Parathyroid adenoma (tissue), 2 donors: ENCODE measurements at regions not wholly inside any gene's neighbourhood (a gene's known extent, or its start where the extent isn't known, plus 50 kb on each side); places are given as distances from the start of the nearest gene placed in this dataset.

ENCODE experiments used
- H2AFZ ChIP-seq: fragments of 300-600 bp; sonication (generic); one replicate; pipeline ENCODE4 v1.7.0; 2017; ENCODE audit warnings: antibody characterized with exemption, mild to moderate bottlenecking
- H3K27ac ChIP-seq: fragments of 300-600 bp; sonication (generic); one replicate; pipeline ENCODE4 v1.7.0; 2017
- H3K27me3 ChIP-seq: fragments of 300-600 bp; sonication (generic); one replicate; pipeline ENCODE4 v1.7.0; 2017; ENCODE audit warnings: low read length; ENCODE audit not compliant: control insufficient read depth, insufficient read depth
- H3K36me3 ChIP-seq: fragments of 300-600 bp; sonication (generic); one replicate; pipeline ENCODE4 v1.7.0; 2017; ENCODE audit warnings: low read length; ENCODE audit not compliant: control insufficient read depth, insufficient read depth
- H3K4me1 ChIP-seq: fragments of 300-600 bp; sonication (generic); one replicate; pipeline ENCODE4 v1.7.0; 2017; ENCODE audit warnings: control low read depth
- H3K4me2 ChIP-seq: fragments of 300-600 bp; sonication (generic); one replicate; pipeline ENCODE4 v1.7.0; 2017; ENCODE audit warnings: low read length
- H3K4me3 ChIP-seq: fragments of 300-600 bp; sonication (generic); one replicate; pipeline ENCODE4 v1.7.0; 2017; ENCODE audit warnings: low read depth, low read length
- H3K79me2 ChIP-seq: fragments of 300-600 bp; sonication (generic); one replicate; pipeline ENCODE4 v1.7.0; 2017; ENCODE audit warnings: control low read depth
- H3K9ac ChIP-seq: fragments of 300-600 bp; sonication (generic); one replicate; pipeline ENCODE4 v1.7.0; 2017; ENCODE audit warnings: mild to moderate bottlenecking
- H3K9me3 ChIP-seq: fragments of 300-600 bp; sonication (generic); one replicate; pipeline ENCODE4 v1.7.0; 2017; ENCODE audit warnings: low read length; ENCODE audit not compliant: control insufficient read depth
- TF ChIP-seq, protein P1 (sequence below): fragments of 300-600 bp; sonication (generic); IDR thresholded peaks from one replicate; pipeline ENCODE4 v1.7.0; 2017; ENCODE audit warnings: antibody characterized with exemption, mild to moderate bottlenecking
- donor health status: primary hyperparathyroidism.

DNA sequence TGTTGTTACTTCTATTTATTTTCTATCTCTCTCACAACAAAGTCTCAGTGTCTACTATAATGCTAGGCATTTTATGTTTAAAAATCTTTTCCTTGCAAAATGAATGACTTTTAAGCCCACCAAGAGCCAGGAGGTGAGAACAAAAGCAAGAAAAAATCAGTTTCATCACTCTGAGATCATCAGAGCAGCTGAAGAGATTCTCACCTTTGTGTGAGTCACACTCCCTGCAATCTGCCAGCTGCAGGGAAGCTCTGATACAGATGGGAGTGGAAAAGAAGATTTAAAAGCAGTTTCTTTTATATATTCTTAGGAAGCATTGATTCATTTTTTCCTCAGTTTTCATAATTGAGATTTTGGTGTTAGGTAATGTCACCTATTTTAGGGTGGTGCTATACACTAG, 107.6 kb downstream of the LHX9 start:
- Histone ChIP-seq H3K4me1 (no peaks in the 10 kb centered on the region), H3K9me3 (no peaks in the 10 kb centered on the region), H3K27ac (no peak overlapping the region), H3K4me2 (no peak overlapping the region), H3K36me3 (no peaks in the 10 kb centered on the region), H3K27me3 (no peaks in the 10 kb centered on the region), H3K9ac (no peak overlapping the region), H2AFZ (no peak overlapping the region), H3K4me3 (no peak overlapping the region), H3K79me2 (no peaks in the 10 kb centered on the region)
- TF ChIP-seq, protein P1, sequence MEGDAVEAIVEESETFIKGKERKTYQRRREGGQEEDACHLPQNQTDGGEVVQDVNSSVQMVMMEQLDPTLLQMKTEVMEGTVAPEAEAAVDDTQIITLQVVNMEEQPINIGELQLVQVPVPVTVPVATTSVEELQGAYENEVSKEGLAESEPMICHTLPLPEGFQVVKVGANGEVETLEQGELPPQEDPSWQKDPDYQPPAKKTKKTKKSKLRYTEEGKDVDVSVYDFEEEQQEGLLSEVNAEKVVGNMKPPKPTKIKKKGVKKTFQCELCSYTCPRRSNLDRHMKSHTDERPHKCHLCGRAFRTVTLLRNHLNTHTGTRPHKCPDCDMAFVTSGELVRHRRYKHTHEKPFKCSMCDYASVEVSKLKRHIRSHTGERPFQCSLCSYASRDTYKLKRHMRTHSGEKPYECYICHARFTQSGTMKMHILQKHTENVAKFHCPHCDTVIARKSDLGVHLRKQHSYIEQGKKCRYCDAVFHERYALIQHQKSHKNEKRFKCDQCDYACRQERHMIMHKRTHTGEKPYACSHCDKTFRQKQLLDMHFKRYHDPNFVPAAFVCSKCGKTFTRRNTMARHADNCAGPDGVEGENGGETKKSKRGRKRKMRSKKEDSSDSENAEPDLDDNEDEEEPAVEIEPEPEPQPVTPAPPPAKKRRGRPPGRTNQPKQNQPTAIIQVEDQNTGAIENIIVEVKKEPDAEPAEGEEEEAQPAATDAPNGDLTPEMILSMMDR, result no peak

DNA sequence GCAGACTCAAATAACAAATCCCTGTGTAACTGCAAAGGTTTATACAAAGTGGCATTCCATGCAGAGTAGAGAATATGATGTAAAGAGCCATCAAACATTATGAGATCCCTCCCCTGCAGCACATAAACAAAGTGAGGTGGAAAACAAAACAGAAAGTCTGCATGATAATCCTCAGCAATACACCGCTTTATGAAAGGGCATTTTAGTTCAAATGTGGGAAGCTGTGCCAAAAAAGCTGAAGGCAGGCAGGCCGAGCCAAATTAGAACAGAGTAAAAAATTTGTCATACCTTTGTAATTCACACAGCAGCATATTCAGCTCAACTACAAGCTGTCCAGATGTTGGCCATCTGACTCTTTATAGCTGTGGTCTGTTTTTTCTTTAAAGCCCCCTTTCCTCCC, 113.5 kb downstream of the LHX9 start:
- Histone ChIP-seq H3K36me3 (no peaks in the 10 kb centered on the region), H3K9ac (no peak overlapping the region), H3K79me2 (no peaks in the 10 kb centered on the region), H3K9me3 (no peaks in the 10 kb centered on the region), H3K4me1 (no peaks in the 10 kb centered on the region), H3K4me2 (no peak overlapping the region), H2AFZ (no peak overlapping the region), H3K4me3 (no peak overlapping the region), H3K27ac (no peak overlapping the region), H3K27me3 (no peaks in the 10 kb centered on the region)
- TF ChIP-seq, protein P1, result no peak

DNA sequence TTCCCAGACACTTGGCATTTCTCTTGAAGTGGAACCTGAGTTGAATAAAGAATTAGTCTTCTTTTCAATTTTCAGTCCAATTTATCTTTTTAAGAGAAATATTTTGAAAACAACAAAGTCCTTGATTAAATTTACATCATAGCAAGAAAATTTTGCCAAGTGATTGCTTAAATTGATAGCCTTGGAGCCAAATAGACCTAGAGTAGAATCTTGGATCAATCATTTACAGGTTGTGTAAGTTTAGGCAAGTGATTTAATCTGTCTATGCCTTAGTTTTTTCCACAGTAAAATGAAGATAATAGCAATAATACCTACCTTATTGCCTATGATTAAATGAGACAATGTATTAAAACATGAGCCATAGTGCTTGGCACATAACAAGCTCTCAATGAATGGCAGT, 113.9 kb downstream of the LHX9 start:
- Histone ChIP-seq H3K36me3 (no peaks in the 10 kb centered on the region), H3K27ac (no peak overlapping the region), H3K79me2 (no peaks in the 10 kb centered on the region), H3K27me3 (no peaks in the 10 kb centered on the region), H3K4me3 (no peak overlapping the region), H2AFZ (no peak overlapping the region), H3K4me1 (no peaks in the 10 kb centered on the region), H3K4me2 (no peak overlapping the region), H3K9ac (no peak overlapping the region), H3K9me3 (no peaks in the 10 kb centered on the region)
- TF ChIP-seq, protein P1, result no peak

DNA sequence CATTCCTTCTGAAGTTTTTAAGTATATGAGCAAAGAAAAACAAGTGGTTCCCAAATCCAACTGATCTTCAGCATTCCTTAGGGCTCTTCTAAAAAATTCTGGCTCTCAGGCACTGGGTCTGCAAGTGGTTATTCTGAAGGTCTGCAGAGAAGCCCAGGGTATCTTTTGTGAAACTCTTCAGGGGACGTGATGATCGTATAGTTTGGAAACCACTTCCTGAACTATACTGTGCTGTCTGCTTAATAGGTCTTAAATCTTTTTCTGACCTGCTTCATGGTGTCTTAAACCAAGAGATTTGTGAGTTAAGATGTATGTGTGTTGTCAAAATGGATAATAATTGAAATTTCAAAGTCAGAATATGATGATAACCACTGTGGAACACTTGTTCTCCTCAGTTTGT, 115.5 kb downstream of the LHX9 start:
- Histone ChIP-seq H3K36me3 (no peaks in the 10 kb centered on the region), H3K4me1 (no peaks in the 10 kb centered on the region), H3K27ac (no peak overlapping the region), H3K9ac (no peak overlapping the region), H3K27me3 (no peaks in the 10 kb centered on the region), H3K4me2 (no peak overlapping the region), H3K9me3 (no peaks in the 10 kb centered on the region), H3K4me3 (no peak overlapping the region), H3K79me2 (no peaks in the 10 kb centered on the region), H2AFZ (no peak overlapping the region)
- TF ChIP-seq, protein P1, result no peak

DNA sequence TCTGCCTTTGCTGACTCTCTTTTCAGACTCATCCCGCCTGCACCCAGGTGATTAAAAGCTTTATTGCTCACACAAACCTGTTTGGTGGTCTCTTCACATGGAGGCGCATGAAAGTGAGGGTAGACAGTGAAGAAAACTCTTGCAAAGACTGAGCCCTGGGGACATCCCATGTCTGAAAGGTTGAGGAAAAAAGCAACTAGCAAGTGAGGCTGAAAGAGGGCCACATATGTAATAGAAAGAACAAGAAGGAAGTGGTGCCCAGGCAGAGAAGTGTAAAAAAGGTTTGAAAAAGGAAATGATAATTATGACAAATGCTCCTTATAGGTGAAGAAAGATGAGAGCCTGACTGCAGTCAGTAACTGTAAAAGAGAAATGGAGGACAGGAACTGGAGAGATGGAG, 115.9 kb upstream of the NEK7 start:
- H3K27ac ChIP-seq, result no peak overlapping the region
- no peaks in the 10 kb centered on the region for H3K9me3 ChIP-seq
- H3K4me1 ChIP-seq, result no peaks in the 10 kb centered on the region
- no peak overlapping the region for H3K4me2 ChIP-seq
- H3K79me2 ChIP-seq, result no peaks in the 10 kb centered on the region
- no peak overlapping the region for H3K4me3 ChIP-seq
- no peaks in the 10 kb centered on the region for H3K36me3 ChIP-seq
- TF ChIP-seq, protein P1, result no peak
- no peaks in the 10 kb centered on the region for H3K27me3 ChIP-seq
- H3K9ac ChIP-seq, result no peak overlapping the region
- H2AFZ ChIP-seq, result no peak overlapping the region
